Neuronal stem cell (in vitro differentiated cells): ENCODE measurements at regions not wholly inside any gene's neighbourhood (a gene's known extent, or its start where the extent isn't known, plus 50 kb on each side); places are given as distances from the start of the nearest gene placed in this dataset.

ENCODE experiments used
- DNase-seq: peaks from one replicate; pipeline ENCODE4 v3.0.0-alpha.2; 2013; ENCODE audit warnings: low spot score
- H2AFZ ChIP-seq: one replicate; pipeline ENCODE4 v1.6.1; 2013; ENCODE audit warnings: mild to moderate bottlenecking, low read length, inconsistent platforms
- H2AK5ac ChIP-seq: 2 replicates; pipeline ENCODE4 v1.6.1; 2013; ENCODE audit warnings: low read depth, mild to moderate bottlenecking, inconsistent platforms, low read length, moderate library complexity, mixed read lengths
- H2BK120ac ChIP-seq: 2 replicates; pipeline ENCODE4 v1.6.1; 2013; ENCODE audit warnings: low read depth, mild to moderate bottlenecking, inconsistent platforms, low read length, moderate library complexity, mixed read lengths
- H2BK12ac ChIP-seq: one replicate; pipeline ENCODE4 v1.6.1; 2013; ENCODE audit warnings: low read length, inconsistent platforms
- H2BK15ac ChIP-seq: 2 replicates; pipeline ENCODE4 v1.6.1; 2013; ENCODE audit warnings: mild to moderate bottlenecking, low read length, inconsistent platforms, mixed read lengths
- H2BK5ac ChIP-seq: one replicate; pipeline ENCODE4 v1.6.1; 2013; ENCODE audit warnings: inconsistent platforms, mild to moderate bottlenecking, low read length, moderate library complexity
- H3K14ac ChIP-seq: one replicate; pipeline ENCODE4 v1.6.1; 2013; ENCODE audit warnings: low read length, inconsistent platforms
- H3K18ac ChIP-seq: 2 replicates; pipeline ENCODE4 v1.6.1; 2013; ENCODE audit warnings: low read length, inconsistent platforms
- H3K23ac ChIP-seq: 2 replicates; pipeline ENCODE4 v1.6.1; 2013; ENCODE audit warnings: low read depth, mild to moderate bottlenecking, mixed read lengths, low read length, inconsistent platforms; ENCODE audit not compliant: poor library complexity
- H3K27ac ChIP-seq: replicated peaks from 3 replicates; pipeline ENCODE4 v1.5.1; 2013; ENCODE audit warnings: low read length, inconsistent platforms
- H3K27me3 ChIP-seq, 3 experiments: 2 replicates each; pipeline ENCODE4 v1.6.1; 2013; ENCODE audit warnings: low read length in 3 of 3, mild to moderate bottlenecking in 2 of 3, inconsistent platforms in 1 of 3, low read depth in 1 of 3, mixed read lengths in 1 of 3, moderate library complexity in 1 of 3; ENCODE audit not compliant: control insufficient read depth in 3 of 3, insufficient read depth in 3 of 3
- H3K36me3 ChIP-seq, 2 donors: replicated peaks in 1 of 2; 2 replicates each; pipeline ENCODE4 v1.6.1; 2013; ENCODE audit warnings: low read length in 2 of 2; ENCODE audit not compliant: control insufficient read depth in 2 of 2, insufficient read depth in 2 of 2
- H3K4ac ChIP-seq: 2 replicates; pipeline ENCODE4 v1.6.1; 2013; ENCODE audit warnings: inconsistent platforms, mild to moderate bottlenecking, low read length, moderate library complexity
- H3K4me1 ChIP-seq, 2 donors: 1 replicate in 1 of 2; 2 replicates in 1 of 2; pipeline ENCODE4 v1.6.1; 2013; ENCODE audit warnings: low read length in 2 of 2, low read depth in 1 of 2; ENCODE audit not compliant: control insufficient read depth in 2 of 2, insufficient read depth in 1 of 2
- H3K4me2 ChIP-seq: one replicate; pipeline ENCODE4 v1.6.1; 2013; ENCODE audit warnings: mild to moderate bottlenecking, low read length, inconsistent platforms; ENCODE audit not compliant: insufficient read depth, poor library complexity, severe bottlenecking
- H3K4me3 ChIP-seq, 2 donors: 2 replicates each; pipeline ENCODE4 v1.5.1; 2013; ENCODE audit warnings: low read length in 2 of 2, mild to moderate bottlenecking in 2 of 2, inconsistent platforms in 1 of 2, moderate library complexity in 1 of 2
- H3K79me1 ChIP-seq: one replicate; pipeline ENCODE4 v1.6.1; 2013; ENCODE audit warnings: low read depth, mild to moderate bottlenecking, inconsistent platforms, low read length, moderate library complexity
- H3K9ac ChIP-seq: one replicate; pipeline ENCODE4 v1.6.1; 2013; ENCODE audit warnings: mild to moderate bottlenecking, low read depth, low read length, inconsistent platforms; ENCODE audit not compliant: poor library complexity
- H3K9me3 ChIP-seq, 2 donors: replicated peaks in 1 of 2; 2 replicates each; pipeline versions ENCODE3 to v1.6.1; 2013; ENCODE audit warnings: low read length in 2 of 2, mild to moderate bottlenecking in 2 of 2, inconsistent platforms in 1 of 2, low read depth in 1 of 2, mixed read lengths in 1 of 2, moderate library complexity in 1 of 2; ENCODE audit not compliant: control insufficient read depth in 2 of 2, insufficient read depth in 1 of 2
- H4K8ac ChIP-seq: one replicate; pipeline ENCODE4 v1.6.1; 2013; ENCODE audit warnings: low read depth, mild to moderate bottlenecking, inconsistent platforms, low read length, moderate library complexity
- H4K91ac ChIP-seq: one replicate; pipeline ENCODE4 v1.6.1; 2013; ENCODE audit warnings: low read length, low read depth, mild to moderate bottlenecking, inconsistent platforms; ENCODE audit not compliant: poor library complexity
- WGBS, 2 donors: extraction: QIAGEN DNeasy Blood & Tissue Kit; methylation state at CpG; one replicate each; pipeline ENCODE4 v1.1.7; 2013; ENCODE audit warnings: missing lambda C conversion rate in 2 of 2, mixed read lengths in 1 of 2; ENCODE audit not compliant: insufficient read length in 2 of 2, insufficient replicate concordance in 1 of 2; ENCODE audit errors: extremely low coverage in 2 of 2; 5-methylcytosine and 5-hydroxymethylcytosine counted together

DNA sequence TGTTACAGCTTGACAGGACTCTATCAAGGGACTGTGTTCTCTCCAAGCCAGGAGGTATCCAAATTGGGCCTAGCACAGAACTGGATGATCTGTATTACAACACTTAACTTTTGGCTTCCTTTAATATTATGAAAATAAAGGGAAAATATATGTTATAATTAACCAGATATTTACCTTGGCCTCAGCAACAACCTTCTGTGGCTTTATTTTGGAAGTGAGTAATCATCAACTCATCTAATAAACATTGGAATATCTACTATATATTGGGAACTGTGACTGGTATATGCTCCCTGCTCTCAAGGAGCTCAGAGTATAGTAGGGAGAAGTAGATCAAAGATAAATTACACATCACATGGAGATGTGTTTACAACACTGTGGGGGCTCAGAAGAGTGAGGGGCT lies 352.2 kb downstream of the METTL15 start:
- Histone ChIP-seq H3K14ac (no peak overlapping the region), H3K23ac (no peak overlapping the region), H3K4ac (no peak overlapping the region), H3K4me3 (no peak overlapping the region), H3K4me2 (no peak overlapping the region), H2AFZ (no peak overlapping the region), H3K4me1 (no peaks in the 10 kb centered on the region), H2BK15ac (no peak overlapping the region), H3K9ac (no peak overlapping the region), H3K27me3 (no peaks in the 10 kb centered on the region), H2BK12ac (no peak overlapping the region), H4K8ac (no peak overlapping the region), H3K36me3 (no peaks in the 10 kb centered on the region), H2AK5ac (no peak overlapping the region), H3K27ac (no peak overlapping the region), H3K79me1 (no peaks in the 10 kb centered on the region), H2BK120ac (no peak overlapping the region), H4K91ac (no peak overlapping the region), H2BK5ac (no peak overlapping the region), H3K18ac (no peak overlapping the region), H3K9me3 (no peaks in the 10 kb centered on the region)
- DNase-seq = no peak

DNA sequence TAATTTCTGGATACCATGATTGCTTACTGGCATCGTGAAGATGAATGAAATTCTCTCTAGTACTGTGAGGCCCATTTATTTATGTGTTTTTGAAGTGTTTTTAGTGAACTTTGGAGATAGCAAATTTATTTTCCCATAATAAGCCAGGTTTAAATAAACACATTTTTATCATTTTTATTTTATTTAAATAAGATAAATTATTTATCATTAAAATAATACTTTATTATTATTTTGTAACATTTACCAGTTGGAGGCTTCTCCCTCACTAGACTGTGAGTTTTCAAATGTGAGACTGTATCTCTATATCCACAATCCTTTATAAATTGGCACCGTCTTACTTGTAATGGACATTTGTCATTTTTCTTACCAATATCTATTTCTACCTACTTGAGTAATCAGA lies 351.7 kb downstream of the METTL15 start:
- no peak overlapping the region for H3K14ac ChIP-seq
- no peak overlapping the region for H3K9ac ChIP-seq
- H3K23ac ChIP-seq = no peak overlapping the region
- H3K4ac ChIP-seq = no peak overlapping the region
- H3K27ac ChIP-seq = no peak overlapping the region
- H3K9me3 ChIP-seq = no peaks in the 10 kb centered on the region
- no peak overlapping the region for H2BK5ac ChIP-seq
- no peaks in the 10 kb centered on the region for H3K4me1 ChIP-seq
- H3K4me3 ChIP-seq = no peak overlapping the region
- H2AK5ac ChIP-seq = no peak overlapping the region
- no CpG with 5 or more reads among the region's 2 CpGs for WGBS, 2 donors
- no peak overlapping the region for H4K91ac ChIP-seq
- no peak overlapping the region for H2BK12ac ChIP-seq
- no peak overlapping the region for H2BK15ac ChIP-seq
- H3K4me2 ChIP-seq = no peak overlapping the region
- H2AFZ ChIP-seq = no peak overlapping the region
- DNase-seq = no peak
- no peaks in the 10 kb centered on the region for H3K27me3 ChIP-seq
- H3K18ac ChIP-seq = no peak overlapping the region
- H3K79me1 ChIP-seq = no peaks in the 10 kb centered on the region
- no peaks in the 10 kb centered on the region for H3K36me3 ChIP-seq
- H4K8ac ChIP-seq = no peak overlapping the region
- H2BK120ac ChIP-seq = no peak overlapping the region

DNA sequence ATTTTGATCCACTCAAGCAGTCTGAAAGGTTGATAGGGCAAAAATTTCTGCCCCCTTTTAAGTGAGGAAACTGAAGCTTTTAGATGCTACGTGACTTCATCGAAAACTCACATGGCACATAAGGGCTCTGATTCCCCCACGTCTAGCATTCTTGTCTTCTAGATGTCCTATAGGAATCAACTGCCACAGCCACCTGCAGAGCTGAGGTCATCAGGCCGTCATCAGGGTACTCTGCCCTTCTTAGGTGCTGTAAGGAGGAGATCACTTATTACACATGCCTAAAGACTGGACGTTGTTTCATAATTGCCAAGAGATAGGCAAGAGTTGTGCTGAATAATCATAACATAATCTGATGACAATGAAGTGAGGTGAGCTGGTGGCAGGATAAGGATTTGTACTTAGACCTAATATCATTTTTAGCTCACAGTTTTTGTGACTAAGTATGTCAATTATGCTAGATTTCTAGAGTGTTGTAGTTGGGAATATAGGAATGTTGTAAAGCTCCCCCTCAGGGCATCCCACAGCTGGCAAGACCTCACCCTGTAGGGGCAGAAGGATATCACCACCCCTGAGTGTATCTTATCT lies 349.4 kb downstream of the METTL15 start:
- H3K23ac ChIP-seq = no peak overlapping the region
- H2BK12ac ChIP-seq = no peak overlapping the region
- H3K27ac ChIP-seq = no peak overlapping the region
- H2AK5ac ChIP-seq = no peak overlapping the region
- H3K4me1 ChIP-seq = no peaks in the 10 kb centered on the region
- WGBS, 2 donors = no CpG with 5 or more reads among the region's 5 CpGs
- H3K27me3 ChIP-seq = no peaks in the 10 kb centered on the region
- no peaks in the 10 kb centered on the region for H3K9me3 ChIP-seq
- H3K4me3 ChIP-seq = no peak overlapping the region
- H3K79me1 ChIP-seq = no peaks in the 10 kb centered on the region
- no peak overlapping the region for H3K4me2 ChIP-seq
- no peak overlapping the region for H4K91ac ChIP-seq
- no peak overlapping the region for H3K4ac ChIP-seq
- H2BK5ac ChIP-seq = no peak overlapping the region
- no peak overlapping the region for H3K9ac ChIP-seq
- no peak overlapping the region for H4K8ac ChIP-seq
- H3K18ac ChIP-seq = no peak overlapping the region
- no peak overlapping the region for H3K14ac ChIP-seq
- no peak for DNase-seq
- H2AFZ ChIP-seq = no peak overlapping the region
- H2BK15ac ChIP-seq = no peak overlapping the region
- no peaks in the 10 kb centered on the region for H3K36me3 ChIP-seq
- no peak overlapping the region for H2BK120ac ChIP-seq

DNA sequence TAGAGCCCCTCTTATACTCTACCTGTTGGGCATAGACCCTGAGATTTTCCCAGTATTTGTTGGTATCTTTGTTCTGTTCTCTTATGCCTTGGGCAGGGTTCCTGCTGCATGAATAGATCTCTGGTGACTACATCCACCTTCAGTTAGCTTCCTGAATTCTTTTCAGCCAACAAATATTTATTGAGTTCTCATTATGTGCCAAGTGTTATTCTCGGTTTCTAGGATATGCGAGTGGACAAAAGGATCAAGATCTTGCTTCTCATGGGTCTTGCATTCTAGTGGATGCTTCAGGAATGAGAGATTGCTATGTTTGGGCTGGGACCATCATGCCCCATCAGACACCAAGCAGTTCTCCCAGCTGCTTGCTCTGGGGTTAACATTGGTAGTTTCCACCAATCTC lies 340.0 kb downstream of the METTL15 start:
- Histone ChIP-seq H3K4ac (no peak overlapping the region), H3K79me1 (no peaks in the 10 kb centered on the region), H4K8ac (no peak overlapping the region), H3K4me2 (no peak overlapping the region), H3K4me3 (no peak overlapping the region), H3K14ac (no peak overlapping the region), H3K18ac (no peak overlapping the region), H3K4me1 (no peaks in the 10 kb centered on the region), H3K27me3 (no peaks in the 10 kb centered on the region), H3K23ac (no peak overlapping the region), H3K9me3 (no peaks in the 10 kb centered on the region), H2BK12ac (no peak overlapping the region), H2AK5ac (no peak overlapping the region), H2AFZ (no peak overlapping the region), H3K9ac (no peak overlapping the region), H3K36me3 (no peaks in the 10 kb centered on the region), H4K91ac (no peak overlapping the region), H2BK120ac (no peak overlapping the region), H2BK5ac (no peak overlapping the region), H3K27ac (no peak overlapping the region), H2BK15ac (no peak overlapping the region)
- no CpG with 5 or more reads among the region's 2 CpGs for WGBS, 2 donors
- no peak for DNase-seq
